OCI-LY1 (cell line): ENCODE measurements at regions not wholly inside any gene's neighbourhood (a gene's known extent, or its start where the extent isn't known, plus 50 kb on each side); places are given as distances from the start of the nearest gene placed in this dataset.
A peak's percentile ranks its signal among the peaks of the same experiment; 100 is the strongest.
"Not testable (repeated sequence)": the region's sequence is repeated elsewhere in the genome, so short reads cannot be mapped to it uniquely, and the experiment has no call there.

Experiments
- H2AFZ ChIP-seq: fragments of 200-600 bp; sonication (generic), shearing (Covaris generic); 2 replicates; pipeline ENCODE4 v1.6.0; 2014; ENCODE audit warnings: antibody characterized with exemption, mild to moderate bottlenecking, low read length
- H3F3A ChIP-seq: fragments of 200-600 bp; sonication (generic), shearing (Covaris generic); 2 replicates; pipeline ENCODE4 v1.6.0; 2014; ENCODE audit warnings: mild to moderate bottlenecking, antibody characterized with exemption, low read length, moderate library complexity; ENCODE audit not compliant: insufficient read depth
- H3K27ac ChIP-seq: fragments of 200-600 bp; sonication (generic); 2 replicates; pipeline ENCODE4 v1.5.1; 2014; ENCODE audit warnings: low read length, mixed run types, mild to moderate bottlenecking, low read depth; ENCODE audit not compliant: poor library complexity, severe bottlenecking
- H3K27me3 ChIP-seq: fragments of 200-600 bp; sonication (generic); 2 replicates; pipeline ENCODE4 v1.6.0; 2014; ENCODE audit warnings: antibody characterized with exemption, mild to moderate bottlenecking, low read length, moderate library complexity; ENCODE audit not compliant: insufficient read depth
- H3K36me3 ChIP-seq: fragments of 200-600 bp; sonication (generic); 2 replicates; pipeline ENCODE4 v1.6.1; 2014; ENCODE audit warnings: mild to moderate bottlenecking, antibody characterized with exemption, low read length, moderate library complexity, mixed read lengths; ENCODE audit not compliant: insufficient read depth
- H3K4me1 ChIP-seq: fragments of 200-600 bp; sonication (generic); 2 replicates; pipeline ENCODE4 v1.5.1; 2014; ENCODE audit warnings: mild to moderate bottlenecking, low read length, moderate library complexity; ENCODE audit not compliant: insufficient read depth, severe bottlenecking
- H3K4me2 ChIP-seq: fragments of 200-600 bp; sonication (generic), shearing (Covaris generic); 2 replicates; pipeline ENCODE4 v1.6.1; 2014; ENCODE audit warnings: low read length
- H3K4me3 ChIP-seq: fragments of 200-600 bp; sonication (generic); 2 replicates; pipeline ENCODE4 v1.5.1; 2014; ENCODE audit warnings: low read length, low read depth, mild to moderate bottlenecking, mixed read lengths; ENCODE audit not compliant: poor library complexity, severe bottlenecking
- H3K79me2 ChIP-seq: fragments of 200-600 bp; shearing (Covaris generic); 2 replicates; pipeline ENCODE4 v1.6.1; 2016; ENCODE audit warnings: mixed run types, low read length, mixed read lengths; ENCODE audit not compliant: insufficient read depth
- H3K9ac ChIP-seq: fragments of 200-600 bp; sonication (generic), shearing (Covaris generic); 2 replicates; pipeline ENCODE4 v1.6.1; 2014; ENCODE audit warnings: mild to moderate bottlenecking, low read length, mixed read lengths
- H3K9me2 ChIP-seq: fragments of 200-600 bp; sonication (generic), shearing (Covaris generic); 2 replicates; pipeline ENCODE4 v1.6.1; 2014; ENCODE audit warnings: low read depth, mild to moderate bottlenecking, low read length, mixed read lengths
- H3K9me3 ChIP-seq: fragments of 200-600 bp; shearing (Covaris generic); 2 replicates; pipeline ENCODE4 v1.6.1; 2014; ENCODE audit warnings: low read length, mixed read lengths
- H4K20me1 ChIP-seq: fragments of 200-600 bp; sonication (generic), shearing (Covaris generic); 2 replicates; pipeline ENCODE4 v1.6.0; 2016; ENCODE audit warnings: mild to moderate bottlenecking, low read length; ENCODE audit not compliant: insufficient read depth
- CTCF ChIP-seq: fragments of 200-600 bp; sonication (generic), shearing (Covaris generic); IDR thresholded peaks from 2 replicates; pipeline ENCODE4 v1.5.1; 2017; ENCODE audit warnings: mild to moderate bottlenecking, antibody characterized with exemption, low read length, moderate library complexity, mixed read lengths
- EZH2 ChIP-seq: fragments of 200-600 bp; sonication (generic), shearing (Covaris generic); IDR thresholded peaks from 2 replicates; pipeline ENCODE4 v1.8.0; 2017; ENCODE audit warnings: borderline replicate concordance, mixed run types, mild to moderate bottlenecking, antibody characterized with exemption, low read length, moderate library complexity, mixed read lengths

GRCh38 chr2:131828164-131828561 is 300.5 kb downstream of the CCDC74A start:
- H3K27ac ChIP-seq, result no peak overlapping the region

GRCh38 chr2:131828633-131829455 is 301.2 kb downstream of the CCDC74A start:
- not testable (repeated sequence) for H3K9me3 ChIP-seq, H3K4me3 ChIP-seq, H3K79me2 ChIP-seq, H3K36me3 ChIP-seq, H3F3A ChIP-seq, H2AFZ ChIP-seq, H4K20me1 ChIP-seq, H3K9me2 ChIP-seq, H3K9ac ChIP-seq, H3K27ac ChIP-seq, H3K4me2 ChIP-seq, H3K27me3 ChIP-seq
- H3K4me1 ChIP-seq, result peaks cover 15% of the 10 kb centered on the region

More at GRCh38 chr2:131828164-131828561, 300.5 kb downstream of the CCDC74A start:
- Histone ChIP-seq H4K20me1 (no peaks in the 10 kb centered on the region), H3K4me1 (peaks cover 15% of the 10 kb centered on the region), H3K9me3 (no peaks in the 10 kb centered on the region), H3K9ac (no peak overlapping the region), H3K4me3 (no peak overlapping the region), H3K4me2 (no peak overlapping the region), H3K9me2 (no peaks in the 10 kb centered on the region), H3K27me3 (no peaks in the 10 kb centered on the region), H3F3A (no peaks in the 10 kb centered on the region), H2AFZ (no peak overlapping the region), H3K36me3 (peaks cover 7% of the 10 kb centered on the region; the same call in 1 of the 2 replicates), H3K79me2 (no peaks in the 10 kb centered on the region)
- TF ChIP-seq EZH2, result no peak
- TF ChIP-seq CTCF, result no peak

- not testable (repeated sequence) for H3K4me2 ChIP-seq, H3K27ac ChIP-seq, H3K4me3 ChIP-seq, H2AFZ ChIP-seq, H3F3A ChIP-seq, H3K9me2 ChIP-seq, H3K27me3 ChIP-seq, H3K9ac ChIP-seq, H4K20me1 ChIP-seq, H3K9me3 ChIP-seq, H3K36me3 ChIP-seq, H3K79me2 ChIP-seq
- H3K4me1 ChIP-seq, result peaks cover 15% of the 10 kb centered on the region
Measured at GRCh38 chr2:131829456-131830241, 302.0 kb downstream of the CCDC74A start.

GRCh38 chr2:131830242-131830945 is 302.7 kb downstream of the CCDC74A start:
- Histone ChIP-seq H3K4me1 (peaks cover 15% of the 10 kb centered on the region), H3K4me3 (peak overlapping the region; percentile 76), H3K4me2 (peak overlapping the region; percentile 83)
- not testable (repeated sequence) for H3K9ac ChIP-seq, H3K9me2 ChIP-seq, H4K20me1 ChIP-seq, H3K36me3 ChIP-seq, H3K9me3 ChIP-seq, H3F3A ChIP-seq, H3K79me2 ChIP-seq, H2AFZ ChIP-seq, H3K27me3 ChIP-seq, H3K27ac ChIP-seq
- TF ChIP-seq CTCF, result peak; percentile 11; the same call in 1 of the 2 replicates

- not testable (repeated sequence) for H3K36me3 ChIP-seq
Measured at GRCh38 chr2:131830946-131831310, 303.2 kb downstream of the CCDC74A start.

More at GRCh38 chr2:131830946-131831310, 303.2 kb downstream of the CCDC74A start:
- H3K9me3 ChIP-seq, H3K9ac ChIP-seq, H2AFZ ChIP-seq, H3F3A ChIP-seq, H3K9me2 ChIP-seq, H4K20me1 ChIP-seq, H3K27ac ChIP-seq, H3K27me3 ChIP-seq, H3K79me2 ChIP-seq: not testable (repeated sequence)
- H3K4me1 ChIP-seq, result peaks cover 15% of the 10 kb centered on the region
- peak overlapping the region; percentile 76 for H3K4me3 ChIP-seq
- H3K4me2 ChIP-seq, result peak overlapping the region; percentile 83
